WTC11 (cell line): ENCODE measurements at regions not wholly inside any gene's neighbourhood (a gene's known extent, or its start where the extent isn't known, plus 50 kb on each side); places are given as distances from the start of the nearest gene placed in this dataset.

Source experiments
- ATAC-seq: fragments of 200-7000 bp; cut with Tn5 transposase; 2 replicates; pipeline ENCODE4 v1.10.0; 2021; ENCODE audit warnings: mild to moderate bottlenecking, moderate library complexity
- CTCF ChIA-PET: fragments of 300-600 bp; sonication (Branson Sonifier 250); formaldehyde crosslinking; loops from one replicate; lab custom pipeline; 2021; ENCODE audit warnings: antibody characterized with exemption; lab: Charles Lee
- POLR2A ChIA-PET: fragments of 350-600 bp; sonication (Branson Sonifier 250); formaldehyde crosslinking; loops from one replicate; lab custom pipeline; 2021; ENCODE audit warnings: antibody characterized with exemption; lab: Charles Lee
- DNase-seq: peaks from one replicate; pipeline ENCODE4 v3.0.0; 2021; ENCODE audit warnings: low spot score
- H3K27ac Mint-ChIP-seq: 2 replicates; pipeline ENCODE4 v1.8.0; 2021; ENCODE audit warnings: mixed read lengths
- H3K27me3 Mint-ChIP-seq: 2 replicates; pipeline ENCODE4 v1.8.0; 2021; ENCODE audit warnings: low read depth, mild to moderate bottlenecking, moderate library complexity, mixed read lengths
- H3K36me3 Mint-ChIP-seq: 2 replicates; pipeline ENCODE4 v1.8.0; 2021; ENCODE audit warnings: mixed read lengths
- H3K4me1 Mint-ChIP-seq: 2 replicates; pipeline ENCODE4 v1.8.0; 2022; ENCODE audit warnings: mixed read lengths
- H3K4me3 Mint-ChIP-seq: 2 replicates; pipeline ENCODE4 v1.8.0; 2021; ENCODE audit warnings: mild to moderate bottlenecking, moderate library complexity, mixed read lengths
- H3K9me3 Mint-ChIP-seq: 2 replicates; pipeline ENCODE4 v1.8.0; 2021; ENCODE audit warnings: mixed read lengths
- AR ChIP-seq: fragments of 250-450 bp; sonication (Bioruptor Pico); IDR thresholded peaks from 2 replicates; pipeline ENCODE4 v1.9.0; 2021; ENCODE audit warnings: mild to moderate bottlenecking
- ATF2 ChIP-seq: sonication (generic); formaldehyde crosslinking; IDR thresholded peaks from 2 replicates; pipeline ENCODE4 v1.8.1; 2022; ENCODE audit warnings: low read depth, missing genetic modification reagents, borderline replicate concordance
- ATF3 ChIP-seq: sonication (generic); formaldehyde crosslinking; conservative IDR thresholded peaks from 2 replicates; pipeline ENCODE4 v1.8.1; 2022; ENCODE audit warnings: mild to moderate bottlenecking, missing genetic modification reagents
- E2F1 ChIP-seq: sonication (generic); formaldehyde crosslinking; IDR thresholded peaks from 2 replicates; pipeline ENCODE4 v1.8.0; 2022; ENCODE audit warnings: mild to moderate bottlenecking, missing genetic modification reagents
- ERG ChIP-seq: fragments of 250-450 bp; sonication (Bioruptor Pico); IDR thresholded peaks from 2 replicates; pipeline ENCODE4 v1.8.0; 2021; ENCODE audit warnings: mild to moderate bottlenecking
- ETV6 ChIP-seq: sonication (generic); formaldehyde crosslinking; IDR thresholded peaks from 2 replicates; pipeline ENCODE4 v1.8.1; 2022; ENCODE audit warnings: mild to moderate bottlenecking, missing genetic modification reagents
- GRHL2 ChIP-seq: fragments of 250-450 bp; sonication (Bioruptor Pico); IDR thresholded peaks from 2 replicates; pipeline ENCODE4 v1.8.0; 2022; ENCODE audit warnings: mild to moderate bottlenecking, moderate library complexity; ENCODE audit not compliant: insufficient replicate concordance, severe bottlenecking
- GTF2I ChIP-seq: fragments of 250-450 bp; sonication (Bioruptor Pico); conservative IDR thresholded peaks from 2 replicates; pipeline ENCODE4 v1.4.0; 2021; ENCODE audit warnings: mild to moderate bottlenecking
- IRF1 ChIP-seq: sonication (generic); formaldehyde crosslinking; IDR thresholded peaks from 2 replicates; pipeline ENCODE4 v1.8.0; 2023; ENCODE audit warnings: missing genetic modification reagents
- JAZF1 ChIP-seq: fragments of 250-450 bp; sonication (Bioruptor Pico); IDR thresholded peaks from 2 replicates; pipeline ENCODE4 v1.9.0; 2021; ENCODE audit warnings: moderate library complexity, mild to moderate bottlenecking, inconsistent platforms
- JUN ChIP-seq: sonication (generic); formaldehyde crosslinking; IDR thresholded peaks from 2 replicates; pipeline ENCODE4 v1.8.0; 2023; ENCODE audit warnings: mild to moderate bottlenecking, missing genetic modification reagents
- MLX ChIP-seq: sonication (generic); formaldehyde crosslinking; IDR thresholded peaks from 2 replicates; pipeline ENCODE4 v1.8.1; 2023; ENCODE audit warnings: mild to moderate bottlenecking, missing genetic modification reagents, moderate library complexity
- MXD4 ChIP-seq: fragments of 250-450 bp; sonication (Bioruptor Pico); IDR thresholded peaks from 2 replicates; pipeline ENCODE4 v1.8.0; 2021; ENCODE audit warnings: mild to moderate bottlenecking, moderate library complexity, borderline replicate concordance
- SMAD4 ChIP-seq: sonication (generic); formaldehyde crosslinking; IDR thresholded peaks from 2 replicates; pipeline ENCODE4 v1.8.0; 2022; ENCODE audit warnings: mild to moderate bottlenecking, missing genetic modification reagents
- SOX15 ChIP-seq: fragments of 250-450 bp; sonication (Bioruptor Pico); IDR thresholded peaks from 2 replicates; pipeline ENCODE4 v1.9.0; 2021; ENCODE audit warnings: mild to moderate bottlenecking
- SP1 ChIP-seq: sonication (generic); formaldehyde crosslinking; conservative IDR thresholded peaks from 2 replicates; pipeline ENCODE4 v1.8.1; 2022; ENCODE audit warnings: missing genetic modification reagents
- TEAD4 ChIP-seq: sonication (generic); formaldehyde crosslinking; IDR thresholded peaks from 2 replicates; pipeline ENCODE4 v1.8.0; 2022; ENCODE audit warnings: mild to moderate bottlenecking, missing genetic modification reagents
- ZNF232 ChIP-seq: sonication (generic); formaldehyde crosslinking; IDR thresholded peaks from 2 replicates; pipeline ENCODE4 v1.8.0; 2022; ENCODE audit warnings: mild to moderate bottlenecking, missing genetic modification reagents
- ZNF263 ChIP-seq: sonication (generic); formaldehyde crosslinking; IDR thresholded peaks from 2 replicates; pipeline ENCODE4 v1.8.1; 2022; ENCODE audit warnings: low read depth, mild to moderate bottlenecking, moderate library complexity, missing genetic modification reagents
- ZNF317 ChIP-seq: sonication (generic); formaldehyde crosslinking; IDR thresholded peaks from 2 replicates; pipeline ENCODE4 v1.8.1; 2023; ENCODE audit warnings: low read depth, mild to moderate bottlenecking, moderate library complexity, missing genetic modification reagents, borderline replicate concordance
- ZNF396 ChIP-seq: fragments of 250-450 bp; sonication (Bioruptor Pico); IDR thresholded peaks from 2 replicates; pipeline ENCODE4 v1.8.0; 2021; ENCODE audit warnings: mild to moderate bottlenecking, moderate library complexity, borderline replicate concordance
- ZNF671 ChIP-seq: fragments of 250-450 bp; sonication (Bioruptor Pico); IDR thresholded peaks from 2 replicates; pipeline ENCODE4 v1.8.0; 2021; ENCODE audit warnings: mild to moderate bottlenecking

GRCh38 chr14:86442135-86442534 lies 912.2 kb downstream of the FLRT2 start:
- ChIA-PET POLR2A (no interaction called here), CTCF (no interaction called here)
- Mint-ChIP-seq H3K36me3 (no peaks in the 10 kb centered on the region), H3K27me3 (no peaks in the 10 kb centered on the region), H3K27ac (no peak overlapping the region), H3K9me3 (no peaks in the 10 kb centered on the region), H3K4me1 (no peaks in the 10 kb centered on the region), H3K4me3 (no peak overlapping the region)
- no peak for TF ChIP-seq ZNF263 (CRISPR knock-in tag)
- TF ChIP-seq ZNF232 (CRISPR knock-in tag) = no peak
- TF ChIP-seq ATF3 = no peak
- no peak for TF ChIP-seq SMAD4
- no peak for TF ChIP-seq MLX (CRISPR knock-in tag)
- no peak for TF ChIP-seq ETV6 (CRISPR knock-in tag)
- TF ChIP-seq SP1 (CRISPR knock-in tag) = no peak
- TF ChIP-seq E2F1 = no peak
- TF ChIP-seq ZNF671 = no peak
- no peak for TF ChIP-seq AR (CRISPR knock-in tag)
- TF ChIP-seq GRHL2 (CRISPR knock-in tag) = no peak
- no peak for TF ChIP-seq TEAD4 (CRISPR knock-in tag)
- TF ChIP-seq SOX15 (CRISPR knock-in tag) = no peak
- no peak for TF ChIP-seq JAZF1 (CRISPR knock-in tag)
- no peak for TF ChIP-seq ERG (CRISPR knock-in tag)
- no peak for TF ChIP-seq MXD4
- no peak for TF ChIP-seq ZNF396 (CRISPR knock-in tag)
- ATAC-seq (no peak), DNase-seq (no peak)

- Mint-ChIP-seq H3K27me3 (no peaks in the 10 kb centered on the region), H3K4me3 (no peak overlapping the region), H3K9me3 (no peaks in the 10 kb centered on the region), H3K36me3 (no peaks in the 10 kb centered on the region), H3K4me1 (no peaks in the 10 kb centered on the region), H3K27ac (no peak overlapping the region)
- POLR2A ChIA-PET = no interaction called here
- DNase-seq = no peak
- no peak for ATAC-seq
- CTCF ChIA-PET = no interaction called here
- no peak for TF ChIP-seq IRF1
- TF ChIP-seq ZNF232 (CRISPR knock-in tag) = no peak
- no peak for TF ChIP-seq GTF2I (CRISPR knock-in tag)
- no peak for TF ChIP-seq ATF3
- TF ChIP-seq ERG (CRISPR knock-in tag) = no peak
- no peak for TF ChIP-seq ATF2 (CRISPR knock-in tag)
- TF ChIP-seq GRHL2 (CRISPR knock-in tag) = no peak
- no peak for TF ChIP-seq ZNF317
- TF ChIP-seq JUN = no peak
Observed at GRCh38 chr14:86430853-86431252, 900.9 kb downstream of the FLRT2 start.
